Esophagus muscularis mucosa (tissue), 3 donors: ENCODE measurements at regions not wholly inside any gene's neighbourhood (a gene's known extent, or its start where the extent isn't known, plus 50 kb on each side); places are given as distances from the start of the nearest gene placed in this dataset.

Experiments used
- POLR2A ChIP-seq: fragments of 450-650 bp; IDR thresholded peaks from one replicate; pipeline ENCODE4 v1.6.1; 2017; ENCODE audit warnings: antibody characterized with exemption, moderate library complexity, mild to moderate bottlenecking, low read depth
- POLR2AphosphoS5 ChIP-seq, 2 donors: sonication (generic); formaldehyde crosslinking; IDR thresholded peaks; one replicate each; pipeline ENCODE4 v1.6.1; 2017; ENCODE audit warnings: antibody characterized with exemption in 2 of 2
- TF ChIP-seq, protein P1 (sequence below), 3 experiments: fragments of 200-600 bp in 2 of 3; fragments of 450-650 bp in 1 of 3; sonication (generic) in 2 of 3; IDR thresholded peaks; one replicate each; pipeline ENCODE4 v1.5.1; 2017 to 2019; ENCODE audit warnings: antibody characterized with exemption in 3 of 3, mild to moderate bottlenecking in 2 of 3, moderate library complexity in 1 of 3

DNA sequence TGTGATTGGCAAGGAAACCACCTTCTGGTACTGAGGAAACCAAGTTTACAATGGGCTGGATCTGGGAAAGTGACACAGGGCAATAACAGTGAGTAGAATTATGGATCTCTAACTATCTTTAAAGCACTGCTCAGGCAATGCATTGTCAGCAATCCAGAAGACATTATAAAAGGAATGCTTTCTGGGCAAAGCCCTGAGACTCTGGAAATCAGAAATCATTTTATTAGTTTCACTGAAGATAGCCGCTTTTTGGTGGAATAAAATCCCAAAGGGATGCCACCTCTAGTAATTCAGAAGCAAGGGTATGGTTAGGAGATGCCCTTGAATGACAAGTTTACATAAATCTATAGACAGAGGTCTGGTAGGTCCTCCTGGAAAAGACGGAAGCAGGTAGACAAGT lies 211.1 kb downstream of the DMRT2 start:
- TF ChIP-seq, protein P1, sequence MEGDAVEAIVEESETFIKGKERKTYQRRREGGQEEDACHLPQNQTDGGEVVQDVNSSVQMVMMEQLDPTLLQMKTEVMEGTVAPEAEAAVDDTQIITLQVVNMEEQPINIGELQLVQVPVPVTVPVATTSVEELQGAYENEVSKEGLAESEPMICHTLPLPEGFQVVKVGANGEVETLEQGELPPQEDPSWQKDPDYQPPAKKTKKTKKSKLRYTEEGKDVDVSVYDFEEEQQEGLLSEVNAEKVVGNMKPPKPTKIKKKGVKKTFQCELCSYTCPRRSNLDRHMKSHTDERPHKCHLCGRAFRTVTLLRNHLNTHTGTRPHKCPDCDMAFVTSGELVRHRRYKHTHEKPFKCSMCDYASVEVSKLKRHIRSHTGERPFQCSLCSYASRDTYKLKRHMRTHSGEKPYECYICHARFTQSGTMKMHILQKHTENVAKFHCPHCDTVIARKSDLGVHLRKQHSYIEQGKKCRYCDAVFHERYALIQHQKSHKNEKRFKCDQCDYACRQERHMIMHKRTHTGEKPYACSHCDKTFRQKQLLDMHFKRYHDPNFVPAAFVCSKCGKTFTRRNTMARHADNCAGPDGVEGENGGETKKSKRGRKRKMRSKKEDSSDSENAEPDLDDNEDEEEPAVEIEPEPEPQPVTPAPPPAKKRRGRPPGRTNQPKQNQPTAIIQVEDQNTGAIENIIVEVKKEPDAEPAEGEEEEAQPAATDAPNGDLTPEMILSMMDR (IDR thresholded peaks at IDR 0.05): no peak
- TF ChIP-seq POLR2AphosphoS5 (IDR thresholded peaks at IDR 0.05) (no peak), POLR2A (no peak)
